ENCODE measurements at regions not wholly inside any gene's neighbourhood (a gene's known extent, or its start where the extent isn't known, plus 50 kb on each side); places are given as distances from the start of the nearest gene placed in this dataset.

DNA sequence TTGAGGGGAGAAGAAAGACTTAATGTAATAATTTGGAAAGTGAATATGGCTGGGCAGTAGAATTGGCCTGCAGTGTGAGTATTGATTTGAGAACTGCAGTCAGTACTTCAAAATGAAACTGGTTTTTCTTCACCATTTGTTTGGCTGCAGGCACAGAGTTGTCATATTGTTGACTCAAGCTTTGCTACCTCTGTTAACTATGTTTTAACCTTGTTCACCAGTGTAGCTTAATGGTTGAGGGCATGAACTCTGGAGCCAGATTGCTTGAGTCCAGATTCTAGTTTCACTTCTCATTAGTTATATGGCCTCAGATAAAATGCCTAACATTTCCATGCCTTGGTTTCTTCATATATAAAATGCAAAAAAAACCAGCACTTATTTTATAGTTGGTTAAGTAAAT lies 64.1 kb downstream of the CFAP44 start:
- TF ChIP-seq, protein P1, sequence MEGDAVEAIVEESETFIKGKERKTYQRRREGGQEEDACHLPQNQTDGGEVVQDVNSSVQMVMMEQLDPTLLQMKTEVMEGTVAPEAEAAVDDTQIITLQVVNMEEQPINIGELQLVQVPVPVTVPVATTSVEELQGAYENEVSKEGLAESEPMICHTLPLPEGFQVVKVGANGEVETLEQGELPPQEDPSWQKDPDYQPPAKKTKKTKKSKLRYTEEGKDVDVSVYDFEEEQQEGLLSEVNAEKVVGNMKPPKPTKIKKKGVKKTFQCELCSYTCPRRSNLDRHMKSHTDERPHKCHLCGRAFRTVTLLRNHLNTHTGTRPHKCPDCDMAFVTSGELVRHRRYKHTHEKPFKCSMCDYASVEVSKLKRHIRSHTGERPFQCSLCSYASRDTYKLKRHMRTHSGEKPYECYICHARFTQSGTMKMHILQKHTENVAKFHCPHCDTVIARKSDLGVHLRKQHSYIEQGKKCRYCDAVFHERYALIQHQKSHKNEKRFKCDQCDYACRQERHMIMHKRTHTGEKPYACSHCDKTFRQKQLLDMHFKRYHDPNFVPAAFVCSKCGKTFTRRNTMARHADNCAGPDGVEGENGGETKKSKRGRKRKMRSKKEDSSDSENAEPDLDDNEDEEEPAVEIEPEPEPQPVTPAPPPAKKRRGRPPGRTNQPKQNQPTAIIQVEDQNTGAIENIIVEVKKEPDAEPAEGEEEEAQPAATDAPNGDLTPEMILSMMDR (IDR thresholded peaks at IDR 0.05; ENCODE audit: low read depth, low read length), result no peak
- TF ChIP-seq EZH2phosphoT487 (IDR thresholded peaks at IDR 0.05; ENCODE audit: low read depth), result no peak
